ENCODE measurements at regions not wholly inside any gene's neighbourhood (a gene's known extent, or its start where the extent isn't known, plus 50 kb on each side); places are given as distances from the start of the nearest gene placed in this dataset.

- TF ChIP-seq, protein P1, sequence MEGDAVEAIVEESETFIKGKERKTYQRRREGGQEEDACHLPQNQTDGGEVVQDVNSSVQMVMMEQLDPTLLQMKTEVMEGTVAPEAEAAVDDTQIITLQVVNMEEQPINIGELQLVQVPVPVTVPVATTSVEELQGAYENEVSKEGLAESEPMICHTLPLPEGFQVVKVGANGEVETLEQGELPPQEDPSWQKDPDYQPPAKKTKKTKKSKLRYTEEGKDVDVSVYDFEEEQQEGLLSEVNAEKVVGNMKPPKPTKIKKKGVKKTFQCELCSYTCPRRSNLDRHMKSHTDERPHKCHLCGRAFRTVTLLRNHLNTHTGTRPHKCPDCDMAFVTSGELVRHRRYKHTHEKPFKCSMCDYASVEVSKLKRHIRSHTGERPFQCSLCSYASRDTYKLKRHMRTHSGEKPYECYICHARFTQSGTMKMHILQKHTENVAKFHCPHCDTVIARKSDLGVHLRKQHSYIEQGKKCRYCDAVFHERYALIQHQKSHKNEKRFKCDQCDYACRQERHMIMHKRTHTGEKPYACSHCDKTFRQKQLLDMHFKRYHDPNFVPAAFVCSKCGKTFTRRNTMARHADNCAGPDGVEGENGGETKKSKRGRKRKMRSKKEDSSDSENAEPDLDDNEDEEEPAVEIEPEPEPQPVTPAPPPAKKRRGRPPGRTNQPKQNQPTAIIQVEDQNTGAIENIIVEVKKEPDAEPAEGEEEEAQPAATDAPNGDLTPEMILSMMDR (IDR thresholded peaks at IDR 0.05), result no peak
- TF ChIP-seq POLR2A (IDR thresholded peaks at IDR 0.05) (no peak), POLR2AphosphoS5 (IDR thresholded peaks at IDR 0.05) (no peak)
These were observed 1307.5 kb upstream of the TENM4 start for GRCh38 chr11:80748207-80748925.

Data from sigmoid colon (tissue), 4 donors.